NCI-H1694 (cell line): ENCODE measurements at regions not wholly inside any gene's neighbourhood (a gene's known extent, or its start where the extent isn't known, plus 50 kb on each side); places are given as distances from the start of the nearest gene placed in this dataset.
A peak's percentile ranks its signal among the peaks of the same experiment; 100 is the strongest.

Experiments used
- DNase-seq: peaks from one replicate; lab custom pipeline; 2025; lab: John Stamatoyannopoulos, UW

DNA sequence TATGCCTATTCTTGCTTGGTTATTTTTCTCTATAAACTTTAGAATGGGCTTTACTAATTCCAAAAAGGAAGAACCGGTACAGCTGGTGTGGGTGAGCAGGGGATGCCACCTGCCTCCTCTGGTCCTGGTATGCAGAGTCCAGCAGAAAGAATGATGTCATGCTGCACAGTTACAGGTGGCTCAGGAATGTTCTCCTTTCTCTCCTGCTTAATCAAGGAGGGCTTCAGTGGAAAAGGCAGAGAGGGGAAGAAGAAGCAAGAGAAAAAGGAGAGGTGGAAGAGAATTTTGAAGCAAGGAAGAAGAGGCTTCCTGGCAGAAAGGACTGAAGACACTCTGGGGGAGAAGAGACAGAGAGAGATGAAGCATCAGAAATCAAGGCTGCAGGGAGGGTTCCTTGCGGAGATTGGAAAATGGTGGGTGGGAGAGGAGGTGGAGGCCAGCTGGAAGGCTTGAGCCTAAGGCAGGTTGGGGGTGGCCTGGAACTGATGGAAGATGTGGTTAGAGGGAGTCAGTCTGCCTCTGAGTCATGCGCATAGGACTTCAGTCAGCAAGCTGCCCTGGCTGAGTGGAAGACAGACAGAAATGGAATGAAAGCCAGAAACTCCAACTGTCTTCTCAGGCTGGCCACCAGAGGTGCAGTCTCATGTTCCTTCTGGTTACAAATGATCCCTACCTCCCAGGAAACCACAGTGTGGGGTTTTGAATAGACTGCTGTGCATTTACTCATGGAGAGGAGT lies 64.6 kb upstream of the CRHR1 start:
- peak; percentile 68 for DNase-seq

GRCh38 chr17:45720386-45720785 lies 63.7 kb upstream of the CRHR1 start:
- DNase-seq: no peak

GRCh38 chr17:45722161-45722560 lies 62.0 kb upstream of the CRHR1 start:
- DNase-seq: no peak

GRCh38 chr17:45729294-45729907 lies 54.7 kb upstream of the CRHR1 start:
- no peak for DNase-seq

GRCh38 chr17:45730192-45730591 lies 53.9 kb upstream of the CRHR1 start:
- no peak for DNase-seq

GRCh38 chr17:45731459-45731858 lies 52.7 kb upstream of the CRHR1 start:
- DNase-seq: no peak

- no peak for DNase-seq
These were observed 51.1 kb upstream of the CRHR1 start for GRCh38 chr17:45732926-45733505.

DNA sequence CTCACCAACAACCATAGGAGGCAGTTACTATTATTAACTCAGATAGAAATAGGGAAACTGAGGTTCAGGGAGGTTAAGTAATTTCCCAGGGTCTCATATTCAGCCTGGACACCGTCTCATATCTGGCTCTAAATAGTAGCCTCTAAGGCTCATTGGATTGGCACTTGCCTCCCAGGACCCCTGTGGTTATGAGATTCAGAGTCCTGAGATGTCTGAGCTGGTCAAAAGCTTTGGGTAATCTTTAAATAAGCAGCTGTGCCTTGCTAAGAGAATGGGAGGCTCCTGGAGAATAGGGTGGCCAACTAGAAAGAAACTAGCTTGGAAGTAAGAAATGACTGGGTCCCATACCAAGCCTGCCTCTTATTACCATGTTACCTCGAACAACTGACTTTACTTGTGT lies 50.3 kb upstream of the CRHR1 start:
- no peak for DNase-seq
